ENCODE measurements at regions not wholly inside any gene's neighbourhood (a gene's known extent, or its start where the extent isn't known, plus 50 kb on each side); places are given as distances from the start of the nearest gene placed in this dataset.

DNA sequence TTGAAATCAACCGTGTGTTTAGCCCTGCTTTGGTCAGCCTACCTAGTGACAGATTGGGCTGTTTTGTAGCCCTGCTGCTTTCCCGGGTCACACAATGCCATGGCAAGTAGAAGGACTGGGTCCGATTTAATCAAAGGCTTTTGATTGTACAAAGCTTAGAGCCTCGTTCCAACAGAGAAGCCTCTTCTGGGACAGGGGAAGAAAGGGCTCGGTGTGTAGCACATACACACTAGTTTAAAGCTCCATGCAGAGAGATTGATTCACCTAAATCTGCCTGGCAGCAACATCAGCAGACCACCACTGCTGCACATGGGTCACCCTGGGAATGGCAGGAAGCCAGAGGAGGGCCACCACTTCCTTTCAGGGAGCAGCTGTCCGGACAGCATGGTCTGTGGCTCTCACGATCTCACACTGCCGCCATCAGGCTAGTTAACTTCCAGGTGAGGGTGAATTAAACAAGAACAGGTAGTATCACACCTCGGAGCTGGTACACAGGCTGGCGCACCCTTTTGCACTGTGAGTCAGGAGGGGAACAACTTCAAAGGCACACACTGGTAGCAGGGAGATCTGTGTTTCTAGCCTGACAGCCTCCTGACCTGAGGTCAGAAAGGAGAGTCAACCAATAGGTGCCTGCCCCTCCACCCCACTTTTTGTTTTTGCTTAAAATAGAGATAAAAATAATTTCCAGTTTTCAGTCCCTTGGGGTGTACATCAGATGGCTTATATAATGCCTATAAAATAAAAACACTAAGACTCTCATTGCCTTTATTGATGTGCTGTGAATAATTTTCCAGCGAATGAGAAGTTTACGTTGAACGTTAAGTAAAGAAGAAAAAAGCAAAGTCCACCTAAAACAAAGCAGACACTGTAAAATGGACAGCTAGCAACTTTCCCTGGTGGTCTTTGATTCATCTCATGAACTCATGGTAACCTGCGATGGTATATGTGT is 108.5 kb downstream of the CDCA7 start:
- in situ Hi-C loops (cut with HindIII; ENCODE audit: low pct_unique_long_range_greater_than_20kb, low sequenced_read_pairs) = no loop called here
- no peak for DNase-seq (ENCODE audit: low read depth, low spot score)

- in situ Hi-C loops (cut with HindIII; ENCODE audit: low pct_unique_long_range_greater_than_20kb, low sequenced_read_pairs) = no loop called here
- DNase-seq (ENCODE audit: low read depth, low spot score) = no peak
These were observed 109.2 kb downstream of the CDCA7 start for GRCh38 chr2:173463846-173464245.

- in situ Hi-C loops (cut with HindIII; ENCODE audit: low pct_unique_long_range_greater_than_20kb, low sequenced_read_pairs) = no loop called here
- no peak for DNase-seq (ENCODE audit: low read depth, low spot score)
These were observed 113.1 kb downstream of the CDCA7 start for GRCh38 chr2:173467751-173468150.

GRCh38 chr2:173468266-173468793 is 113.7 kb downstream of the CDCA7 start:
- in situ Hi-C loops (cut with HindIII; ENCODE audit: low pct_unique_long_range_greater_than_20kb, low sequenced_read_pairs) = no loop called here
- no peak for DNase-seq (ENCODE audit: low read depth, low spot score)

- DNase-seq (ENCODE audit: low read depth, low spot score) = no peak
- in situ Hi-C loops (cut with HindIII; ENCODE audit: low pct_unique_long_range_greater_than_20kb, low sequenced_read_pairs) = no loop called here
These were observed 117.4 kb downstream of the CDCA7 start for GRCh38 chr2:173472112-173472511.

GRCh38 chr2:173483137-173483536 is 128.5 kb downstream of the CDCA7 start:
- DNase-seq (ENCODE audit: low read depth, low spot score) = no peak
- in situ Hi-C loops (cut with HindIII; ENCODE audit: low pct_unique_long_range_greater_than_20kb, low sequenced_read_pairs) = no loop called here

DNA sequence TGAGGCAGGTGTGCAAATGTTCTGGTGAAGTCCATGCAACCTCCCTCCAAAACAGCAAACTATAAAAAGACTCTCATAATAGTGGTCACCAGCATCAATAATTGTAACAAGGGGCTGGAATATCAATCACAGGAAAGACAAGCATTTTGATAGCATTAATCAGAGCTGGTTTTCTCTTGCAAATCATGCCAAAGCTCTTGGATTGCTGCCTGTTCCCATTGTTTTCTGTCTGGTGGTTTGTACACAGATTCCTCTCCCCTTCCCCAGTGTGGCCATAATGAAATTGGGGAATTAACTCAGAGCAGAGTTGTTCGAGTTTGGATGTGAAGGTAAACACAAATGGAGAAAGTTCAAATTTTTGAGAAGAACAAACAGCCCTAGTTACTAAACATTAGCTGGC is 134.2 kb downstream of the CDCA7 start:
- no peak for DNase-seq (ENCODE audit: low read depth, low spot score)
- in situ Hi-C loops (cut with HindIII; ENCODE audit: low pct_unique_long_range_greater_than_20kb, low sequenced_read_pairs) = no loop called here

DNA sequence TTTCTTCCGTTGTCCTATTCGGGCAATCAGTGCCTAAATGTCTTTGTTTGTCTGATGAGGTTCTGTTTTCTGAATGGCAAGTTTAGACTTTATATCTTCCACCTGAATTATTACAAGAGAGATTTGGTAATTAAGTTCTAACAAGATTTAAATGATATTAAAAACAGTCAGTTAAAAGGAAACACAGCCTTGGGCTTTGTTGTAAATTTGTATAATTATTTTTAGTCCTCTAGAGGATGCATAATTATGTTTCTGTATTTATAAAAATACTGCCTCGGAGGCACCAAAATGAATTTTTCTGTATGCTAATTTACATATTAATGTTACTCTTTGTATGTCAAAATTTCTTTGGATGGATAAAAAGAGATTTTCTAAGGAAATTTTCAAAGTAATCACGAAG is 136.7 kb downstream of the CDCA7 start:
- DNase-seq (ENCODE audit: low read depth, low spot score) = no peak
- in situ Hi-C loops (cut with HindIII; ENCODE audit: low pct_unique_long_range_greater_than_20kb, low sequenced_read_pairs) = no loop called here

DNA sequence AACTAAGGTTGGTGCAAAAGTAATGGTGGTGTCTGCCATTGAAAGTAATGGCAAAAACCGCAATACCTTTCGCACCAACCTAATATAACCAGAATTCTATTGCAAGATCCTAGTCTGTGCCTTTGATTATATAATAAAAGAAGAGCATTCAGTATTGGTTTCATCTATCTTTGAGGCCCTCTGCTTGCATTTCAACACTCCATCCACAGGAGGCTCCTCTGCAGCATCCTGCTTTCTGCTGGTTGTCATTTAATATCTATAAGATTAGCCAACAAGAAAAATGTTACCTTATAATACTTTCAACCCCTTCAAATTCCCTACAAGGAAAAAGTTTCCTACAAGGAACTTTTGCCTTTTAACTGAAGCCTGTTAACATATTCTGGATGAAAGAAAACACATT is 139.2 kb downstream of the CDCA7 start:
- no peak for DNase-seq (ENCODE audit: low read depth, low spot score)
- in situ Hi-C loops (cut with HindIII; ENCODE audit: low pct_unique_long_range_greater_than_20kb, low sequenced_read_pairs) = no loop called here

- in situ Hi-C loops (cut with HindIII; ENCODE audit: low pct_unique_long_range_greater_than_20kb, low sequenced_read_pairs) = no loop called here
- no peak for DNase-seq (ENCODE audit: low read depth, low spot score)
These were observed 142.1 kb downstream of the CDCA7 start for GRCh38 chr2:173496746-173497145.

DNA sequence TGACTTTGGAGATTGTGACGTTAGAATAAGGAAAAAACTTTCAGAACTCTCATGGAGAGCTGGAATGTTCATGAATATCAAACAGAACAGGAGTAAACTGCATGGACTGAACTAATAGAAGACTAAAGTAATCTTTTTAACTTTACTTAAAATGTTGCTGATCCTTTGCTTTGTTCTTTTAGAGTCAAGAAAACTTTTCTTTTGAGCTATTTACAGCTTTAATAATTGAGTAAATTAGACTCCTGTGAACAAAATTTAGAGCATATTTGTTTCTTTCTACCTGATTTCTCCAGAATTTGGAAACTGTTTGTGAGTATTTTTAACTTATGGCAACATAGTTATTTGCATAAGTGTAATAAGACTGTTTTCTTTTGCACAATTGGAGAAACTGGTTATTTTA is 146.3 kb downstream of the CDCA7 start:
- in situ Hi-C loops (cut with HindIII; ENCODE audit: low pct_unique_long_range_greater_than_20kb, low sequenced_read_pairs) = no loop called here
- no peak for DNase-seq (ENCODE audit: low read depth, low spot score)

DNA sequence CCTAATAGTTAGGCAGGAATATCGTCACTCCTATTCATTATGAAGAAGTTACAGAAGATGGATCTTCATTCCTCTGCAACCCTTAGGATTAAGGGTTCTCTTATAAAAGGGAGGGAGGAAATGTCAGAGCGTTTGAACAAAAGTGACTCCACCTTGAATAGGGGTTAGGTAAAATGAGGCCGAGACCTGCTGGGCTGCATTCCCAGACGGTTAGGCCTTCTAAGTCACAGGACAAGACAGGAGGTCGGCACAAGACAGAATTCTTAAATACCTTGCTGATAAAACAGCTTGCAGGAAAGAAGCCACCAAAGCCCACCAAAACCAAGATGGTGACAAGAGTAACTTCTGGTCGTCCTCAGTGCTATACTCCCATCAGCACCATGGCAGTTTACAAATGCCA is 147.6 kb downstream of the CDCA7 start:
- DNase-seq (ENCODE audit: low read depth, low spot score) = no peak
- in situ Hi-C loops (cut with HindIII; ENCODE audit: low pct_unique_long_range_greater_than_20kb, low sequenced_read_pairs) = no loop called here

- in situ Hi-C loops (cut with HindIII; ENCODE audit: low pct_unique_long_range_greater_than_20kb, low sequenced_read_pairs) = no loop called here
- no peak for DNase-seq (ENCODE audit: low read depth, low spot score)
These were observed 156.7 kb downstream of the CDCA7 start for GRCh38 chr2:173511357-173511756.

DNA sequence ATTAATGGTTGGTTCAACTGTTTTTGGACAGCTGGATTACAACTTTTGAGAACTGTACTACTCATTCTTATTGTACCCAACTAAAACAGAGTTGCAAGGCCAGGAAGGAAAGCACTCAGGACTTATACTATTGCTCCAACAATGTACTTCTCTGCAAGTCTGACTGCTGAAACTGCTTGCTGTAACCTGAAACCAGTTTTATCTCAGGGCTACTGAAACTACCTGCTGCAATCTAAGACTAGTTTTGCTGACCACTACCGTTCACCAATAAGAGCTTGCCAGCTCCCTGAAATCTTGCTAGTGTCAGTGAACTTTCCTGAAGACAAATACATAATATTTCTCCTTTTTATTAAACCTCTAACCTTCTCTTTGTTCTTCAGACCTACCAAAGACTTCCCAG is 157.3 kb downstream of the CDCA7 start:
- no peak for DNase-seq (ENCODE audit: low read depth, low spot score)
- in situ Hi-C loops (cut with HindIII; ENCODE audit: low pct_unique_long_range_greater_than_20kb, low sequenced_read_pairs) = no loop called here

- DNase-seq (ENCODE audit: low read depth, low spot score) = no peak
- in situ Hi-C loops (cut with HindIII; ENCODE audit: low pct_unique_long_range_greater_than_20kb, low sequenced_read_pairs) = no loop called here
These were observed 158.5 kb downstream of the CDCA7 start for GRCh38 chr2:173513107-173513727.

GRCh38 chr2:173520918-173521317 is 166.2 kb downstream of the CDCA7 start:
- in situ Hi-C loops (cut with HindIII; ENCODE audit: low pct_unique_long_range_greater_than_20kb, low sequenced_read_pairs) = no loop called here
- no peak for DNase-seq (ENCODE audit: low read depth, low spot score)

- in situ Hi-C loops (cut with HindIII; ENCODE audit: low pct_unique_long_range_greater_than_20kb, low sequenced_read_pairs) = no loop called here
- DNase-seq (ENCODE audit: low read depth, low spot score) = no peak
These were observed 166.9 kb downstream of the CDCA7 start for GRCh38 chr2:173521450-173522192.

GRCh38 chr2:173523497-173523896 is 168.8 kb downstream of the CDCA7 start:
- in situ Hi-C loops (cut with HindIII; ENCODE audit: low pct_unique_long_range_greater_than_20kb, low sequenced_read_pairs) = no loop called here
- no peak for DNase-seq (ENCODE audit: low read depth, low spot score)
